Adipose tissue (tissue), 3 donors: ENCODE measurements at regions not wholly inside any gene's neighbourhood (a gene's known extent, or its start where the extent isn't known, plus 50 kb on each side); places are given as distances from the start of the nearest gene placed in this dataset.

Experiments used
- H3K27ac ChIP-seq: one replicate; pipeline ENCODE4 v1.5.1; 2013; ENCODE audit warnings: low read depth, low read length
- WGBS, 3 donors: extraction: QIAGEN DNeasy Blood & Tissue Kit; methylation state at CpG; one replicate each; pipeline ENCODE4 v1.1.7; 2013; 5-methylcytosine and 5-hydroxymethylcytosine counted together
- donor health status: healthy with polysubstance abuse.
- donor health status: Bipolar disorder and iron deficiency.
- donor health status: healthy.

- WGBS, 3 donors = 91 to 97% (median 92%) methylated on average over 5 of the region's 5 CpGs
- no peak overlapping the region for H3K27ac ChIP-seq
Observed at GRCh38 chr15:62618846-62619504, 423.6 kb upstream of the TPM1 start.

- WGBS, 3 donors = 80 to 91% (median 87%) methylated on average over 3 of the region's 3 CpGs
- H3K27ac ChIP-seq = no peak overlapping the region
Observed at GRCh38 chr15:62619526-62619925, 423.0 kb upstream of the TPM1 start.

- 85 to 96% (median 90%) methylated on average over 4 of the region's 4 CpGs for WGBS, 3 donors
- no peak overlapping the region for H3K27ac ChIP-seq
Observed at GRCh38 chr15:62622775-62623174, 419.8 kb upstream of the TPM1 start.

GRCh38 chr15:62624547-62625378, 417.8 kb upstream of the TPM1 start:
- H3K27ac ChIP-seq = no peak overlapping the region
- 62 to 73% (median 64%) methylated on average over 7 of the region's 7 CpGs for WGBS, 3 donors

- 65 to 84% (median 78%) methylated on average over 9 of the region's 9 CpGs for WGBS, 3 donors
- no peak overlapping the region for H3K27ac ChIP-seq
Observed at GRCh38 chr15:62625429-62626033, 417.0 kb upstream of the TPM1 start.

- no peak overlapping the region for H3K27ac ChIP-seq
- 85 to 93% (median 89%) methylated on average over 4 of the region's 4 CpGs for WGBS, 3 donors
Observed at GRCh38 chr15:62626903-62627302, 415.6 kb upstream of the TPM1 start.

GRCh38 chr15:62631076-62631724, 411.3 kb upstream of the TPM1 start:
- 89 to 98% (median 92%) methylated on average over 2 of the region's 2 CpGs for WGBS, 3 donors
- no peak overlapping the region for H3K27ac ChIP-seq

- WGBS, 3 donors = 66 to 71% (median 67%) methylated on average over 9 of the region's 9 CpGs
- H3K27ac ChIP-seq = no peak overlapping the region
Observed at GRCh38 chr15:62636823-62637573, 405.5 kb upstream of the TPM1 start.

- WGBS, 3 donors = 76 to 78% (median 77%) methylated on average over 5 of the region's 5 CpGs
- no peak overlapping the region for H3K27ac ChIP-seq
Observed at GRCh38 chr15:62637574-62637897, 405.0 kb upstream of the TPM1 start.

GRCh38 chr15:62637950-62638619, 404.5 kb upstream of the TPM1 start:
- no peak overlapping the region for H3K27ac ChIP-seq
- 94 to 97% (median 95%) methylated on average over 8 of the region's 8 CpGs for WGBS, 3 donors

GRCh38 chr15:62639432-62639831, 403.1 kb upstream of the TPM1 start:
- no peak overlapping the region for H3K27ac ChIP-seq
- 90 to 96% (median 90%) methylated on average over 4 of the region's 4 CpGs for WGBS, 3 donors

- WGBS, 3 donors = 88 to 96% (median 94%) methylated on average over 6 of the region's 6 CpGs
- H3K27ac ChIP-seq = no peak overlapping the region
Observed at GRCh38 chr15:62639906-62640605, 402.5 kb upstream of the TPM1 start.

- 47 to 95% (median 54%) methylated on average over 3 of the region's 3 CpGs for WGBS, 3 donors
Observed at GRCh38 chr15:62641825-62642224, 400.7 kb upstream of the TPM1 start.

GRCh38 chr15:62643572-62643971, 399.0 kb upstream of the TPM1 start:
- no peak overlapping the region for H3K27ac ChIP-seq
- 93 to 97% (median 96%) methylated on average over 4 of the region's 4 CpGs for WGBS, 3 donors

More at GRCh38 chr15:62641825-62642224, 400.7 kb upstream of the TPM1 start:
- no peak overlapping the region for H3K27ac ChIP-seq

- WGBS, 3 donors = 86 to 92% (median 87%) methylated on average over 7 of the region's 7 CpGs
- no peak overlapping the region for H3K27ac ChIP-seq
Observed at GRCh38 chr15:62644216-62644888, 398.2 kb upstream of the TPM1 start.

GRCh38 chr15:62644889-62645742, 397.4 kb upstream of the TPM1 start:
- H3K27ac ChIP-seq = no peak overlapping the region

More at GRCh38 chr15:62644889-62645742, 397.4 kb upstream of the TPM1 start:
- WGBS, 3 donors = 75 to 87% (median 85%) methylated on average over 15 of the region's 15 CpGs
